NCI-H2196 treated with DMSO at 0.1 percent for 48 hours (cell line): ENCODE measurements at regions not wholly inside any gene's neighbourhood (a gene's known extent, or its start where the extent isn't known, plus 50 kb on each side); places are given as distances from the start of the nearest gene placed in this dataset.

Experiments
- DNase-seq: peaks from one replicate; lab custom pipeline; 2025; ENCODE audit not compliant: unreplicated experiment; lab: John Stamatoyannopoulos, UW

DNA sequence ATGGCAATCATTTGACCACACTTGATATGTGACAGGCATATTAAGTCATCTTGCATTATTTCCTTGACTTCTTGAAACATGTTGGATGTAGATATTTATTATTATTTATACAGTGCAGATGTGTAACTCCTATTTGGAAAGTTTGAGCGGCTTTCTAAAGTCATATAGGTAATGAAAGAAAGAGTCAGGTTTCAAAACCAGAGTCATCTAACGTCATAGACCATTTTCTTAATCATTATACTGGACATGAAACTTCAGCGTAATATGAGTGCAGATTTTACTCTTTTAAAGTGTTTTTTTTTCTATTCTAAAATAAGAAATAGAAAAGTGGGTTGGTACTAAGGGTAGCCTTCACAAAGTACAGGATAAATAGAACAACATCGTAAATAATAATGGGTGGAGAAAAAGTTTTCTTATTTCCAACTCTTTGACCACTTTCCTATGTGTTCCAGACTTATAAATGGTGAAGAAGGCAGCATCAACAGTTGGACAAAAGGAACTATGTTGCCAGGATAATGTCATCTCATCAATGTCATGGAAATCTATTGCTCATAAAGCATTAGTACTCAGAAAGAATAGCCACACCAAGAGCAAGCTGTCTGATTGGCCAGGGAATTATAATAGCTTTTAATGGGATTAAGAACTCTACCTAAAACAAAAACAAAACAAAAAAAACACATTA, 108.0 kb upstream of the PCDH18 start:
- no peak for DNase-seq

- no peak for DNase-seq
Measured at GRCh38 chr4:137638934-137639333, 106.6 kb upstream of the PCDH18 start.

GRCh38 chr4:137635601-137636000, 103.3 kb upstream of the PCDH18 start:
- DNase-seq: no peak

DNA sequence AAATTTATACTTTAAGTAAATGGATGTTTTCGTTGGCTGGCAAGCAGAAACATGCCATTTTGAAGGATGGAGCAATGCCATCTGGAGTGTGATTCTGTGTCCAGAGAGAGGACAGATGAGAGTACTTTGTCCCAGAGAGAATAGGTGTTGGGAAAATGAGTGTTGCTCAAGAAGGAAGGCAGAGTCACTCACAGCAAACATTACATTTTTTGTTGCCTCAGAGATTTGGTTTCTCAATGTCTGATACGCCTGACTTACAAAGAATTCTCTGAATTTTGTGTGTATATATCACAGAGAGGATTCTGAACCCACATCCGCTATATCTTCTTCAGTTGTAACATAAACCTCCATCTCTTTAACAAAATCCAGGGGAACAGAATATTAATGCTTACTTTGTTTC, 102.8 kb upstream of the PCDH18 start:
- DNase-seq: no peak

DNA sequence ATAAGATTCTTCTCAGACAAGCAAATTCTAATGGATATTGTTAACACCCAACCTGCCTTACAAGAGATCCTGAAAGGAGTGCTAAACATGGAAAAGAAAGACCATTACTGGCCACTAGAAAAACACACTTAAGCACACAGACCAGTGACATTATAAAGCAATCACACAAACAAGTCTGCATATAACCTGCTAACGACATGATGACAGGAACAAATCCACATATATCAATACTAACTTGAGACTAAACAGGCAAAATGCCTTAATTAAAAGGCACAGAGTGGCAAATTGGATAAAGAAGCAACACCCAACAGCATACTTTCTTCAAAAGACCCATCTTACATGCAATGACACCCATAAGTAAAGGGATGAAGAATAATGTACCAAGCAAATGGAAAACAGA, 100.5 kb upstream of the PCDH18 start:
- no peak for DNase-seq

DNA sequence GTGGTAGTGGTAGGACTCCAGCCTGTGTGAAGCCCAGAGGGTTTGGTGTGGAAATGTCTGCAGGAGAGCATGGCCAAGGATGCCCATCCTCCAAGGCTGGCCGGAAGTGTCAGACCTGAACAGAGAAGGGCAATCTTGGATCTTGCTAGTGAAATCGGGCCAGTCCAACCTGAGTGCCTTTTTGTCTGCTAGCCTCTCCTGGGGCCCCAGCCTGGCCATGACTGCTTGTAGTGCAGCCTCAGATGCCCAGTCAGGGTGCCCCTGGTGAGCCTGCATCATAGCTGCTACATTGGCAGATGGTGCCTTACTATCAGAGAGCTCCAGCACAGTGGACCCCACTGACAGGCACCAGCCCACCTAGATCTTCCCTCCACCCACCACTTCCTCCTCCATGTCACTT, 99.3 kb upstream of the PCDH18 start:
- no peak for DNase-seq

- DNase-seq: no peak
Measured at GRCh38 chr4:137630252-137630651, 98.0 kb upstream of the PCDH18 start.

GRCh38 chr4:137627739-137628460, 95.6 kb upstream of the PCDH18 start:
- DNase-seq: no peak

GRCh38 chr4:137626942-137627738, 94.8 kb upstream of the PCDH18 start:
- DNase-seq: no peak

- DNase-seq: no peak
Measured at GRCh38 chr4:137623013-137623412, 90.7 kb upstream of the PCDH18 start.

- no peak for DNase-seq
Measured at GRCh38 chr4:137621056-137621455, 88.8 kb upstream of the PCDH18 start.

GRCh38 chr4:137614491-137614890, 82.2 kb upstream of the PCDH18 start:
- DNase-seq: peak; percentile 1

DNA sequence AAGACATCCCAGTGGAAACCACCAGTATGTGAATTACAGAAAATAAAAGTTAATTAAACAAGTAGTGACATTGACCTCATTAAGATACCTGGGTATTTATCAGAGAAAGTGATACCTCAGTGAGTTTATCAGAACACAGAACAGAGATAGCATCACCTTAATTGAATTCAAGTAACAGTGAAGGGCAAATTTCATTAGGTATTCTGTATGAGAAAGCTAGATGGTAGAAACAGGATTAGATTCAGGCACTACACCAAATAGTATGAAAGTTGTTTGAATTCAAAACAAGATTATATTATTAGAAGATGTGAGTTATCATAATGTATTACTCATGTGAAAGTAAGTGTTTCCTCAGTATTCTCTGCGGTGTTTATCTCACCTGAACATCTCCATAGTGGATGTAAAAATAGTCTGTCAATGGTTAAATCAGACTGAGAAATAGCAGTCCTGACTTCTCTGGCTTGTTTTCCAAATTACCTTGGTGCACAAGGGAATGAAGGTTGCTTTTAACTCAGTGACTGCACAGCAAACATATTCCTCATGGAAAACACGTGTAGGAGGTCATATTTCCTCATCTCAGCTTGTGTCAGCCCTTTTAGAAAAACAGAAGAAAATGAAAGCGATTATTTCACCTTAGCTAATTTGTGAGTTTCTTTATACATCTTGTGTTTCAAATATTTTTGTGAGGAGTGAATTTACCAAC, 79.9 kb upstream of the PCDH18 start:
- DNase-seq: no peak

- no peak for DNase-seq
Measured at GRCh38 chr4:137610960-137611359, 78.7 kb upstream of the PCDH18 start.

DNA sequence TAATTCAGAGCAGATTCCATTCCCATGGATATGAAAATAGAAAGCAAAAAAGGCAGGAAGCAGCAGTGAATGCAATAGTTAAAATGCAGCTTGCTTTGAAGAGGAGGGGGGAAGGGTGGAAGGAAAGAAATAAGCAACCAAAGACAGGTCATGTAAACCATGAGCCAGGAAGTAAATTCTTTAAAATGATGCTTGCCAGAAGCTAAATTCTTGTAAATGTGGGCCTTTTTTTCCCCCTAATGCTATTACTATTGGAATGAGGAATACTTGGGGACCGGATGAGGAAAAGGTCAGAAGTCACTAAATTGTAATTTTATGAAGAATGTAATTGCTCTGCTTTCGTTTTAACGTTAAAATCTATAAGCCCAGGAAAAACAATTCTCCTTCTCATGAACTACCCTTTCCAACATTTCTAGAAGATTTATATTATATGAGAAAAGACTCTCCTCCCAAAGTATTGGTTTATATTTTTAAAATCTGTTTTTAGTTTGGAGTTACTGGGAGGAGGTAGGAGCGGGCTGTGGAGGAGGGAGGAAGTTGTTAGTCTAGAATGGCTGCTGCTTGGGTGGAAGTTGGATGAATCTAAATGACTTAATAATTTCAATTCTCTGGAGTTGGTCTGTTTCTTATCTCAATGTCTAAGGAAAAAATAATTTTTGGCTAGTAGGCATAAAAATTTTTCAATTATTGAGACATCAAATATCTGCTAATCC, 77.6 kb upstream of the PCDH18 start:
- no peak for DNase-seq

DNA sequence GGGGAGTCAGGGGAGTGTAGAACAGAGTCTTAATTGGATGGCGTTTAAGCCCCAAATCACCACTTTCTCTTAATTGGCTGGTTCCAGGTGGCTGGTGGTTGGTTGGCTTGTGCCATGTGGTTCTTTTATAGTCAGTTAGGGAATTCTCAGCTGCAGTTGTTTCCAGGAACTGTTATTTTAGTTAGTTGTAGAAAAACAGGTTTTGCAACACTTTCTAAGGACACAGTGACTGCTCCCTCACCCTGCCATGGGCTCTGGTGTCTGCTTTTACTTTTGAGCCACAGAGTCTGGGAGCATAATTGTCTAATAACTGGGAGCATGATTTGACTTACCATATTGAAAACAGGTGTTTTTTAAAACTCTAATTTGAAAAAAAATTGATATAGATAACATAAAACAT, 75.8 kb upstream of the PCDH18 start:
- DNase-seq: no peak

DNA sequence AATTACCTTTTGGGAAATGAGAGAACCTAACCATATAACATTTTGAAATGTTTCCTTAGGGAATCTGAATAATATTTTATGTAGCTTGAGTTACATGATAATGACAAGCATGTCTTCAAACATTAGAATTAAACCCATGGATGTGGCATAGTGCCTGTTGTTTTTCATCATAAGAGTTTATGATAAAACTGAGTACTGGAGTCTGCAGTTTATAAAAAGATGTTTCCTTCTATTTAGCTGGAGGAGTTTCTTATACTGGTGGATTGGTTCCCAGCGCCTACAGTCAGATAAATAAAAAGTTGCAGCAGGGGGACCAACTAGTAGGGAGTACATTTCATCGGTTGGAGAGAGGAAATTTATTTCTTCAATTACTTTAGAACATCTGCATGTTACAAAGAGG, 70.1 kb upstream of the PCDH18 start:
- DNase-seq: no peak

- DNase-seq: no peak
Measured at GRCh38 chr4:137601934-137602333, 69.6 kb upstream of the PCDH18 start.

DNA sequence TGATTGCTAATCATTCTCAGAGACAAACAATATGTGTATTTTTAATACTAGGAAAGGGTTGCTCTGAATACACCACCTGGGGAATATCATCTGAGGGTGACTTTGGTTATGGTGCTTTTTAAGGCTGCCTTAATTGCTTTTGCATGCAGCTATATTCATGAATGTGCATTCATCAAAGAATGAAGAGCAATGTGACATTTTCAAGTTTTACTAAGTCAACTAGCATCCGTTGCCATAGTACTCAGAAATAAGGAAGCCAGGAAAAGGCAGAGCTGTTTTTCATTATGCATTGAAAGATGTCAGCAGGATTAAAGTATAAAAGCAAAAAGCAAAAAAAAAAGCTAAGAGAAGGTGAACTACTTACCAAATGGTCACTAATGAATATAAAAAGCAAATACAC, 67.4 kb upstream of the PCDH18 start:
- no peak for DNase-seq

DNA sequence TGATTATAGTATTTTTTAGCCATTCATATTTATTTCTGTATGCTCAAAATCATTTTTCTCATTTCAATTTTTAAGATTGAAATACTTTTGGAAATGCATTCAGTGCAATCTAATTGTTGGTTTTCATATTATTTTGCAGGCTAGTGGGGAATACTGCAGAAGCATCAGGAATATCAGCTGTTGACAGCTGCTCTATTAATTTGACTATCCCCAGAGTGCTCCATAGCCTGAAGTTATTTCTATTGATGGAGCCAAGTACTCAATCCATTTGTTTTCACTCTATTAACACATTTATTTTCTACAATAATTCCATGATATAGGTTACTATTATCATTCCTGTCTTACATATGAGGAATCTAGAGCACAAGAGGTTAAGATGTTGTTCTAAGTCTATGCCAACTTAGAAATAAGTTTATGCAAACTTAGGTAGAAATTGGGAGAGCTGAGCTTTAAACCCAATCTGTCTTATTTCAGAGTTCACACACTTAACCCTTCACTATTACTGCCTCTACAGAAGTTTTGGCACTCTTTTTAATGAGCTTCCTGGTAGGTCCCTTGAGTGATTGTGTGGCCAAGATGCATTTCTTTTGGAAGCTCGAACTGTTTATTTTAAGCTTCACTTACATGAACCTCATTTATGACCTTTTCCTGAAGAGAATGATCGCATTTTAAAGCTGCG, 65.6 kb upstream of the PCDH18 start:
- no peak for DNase-seq
